ENCODE measurements at regions not wholly inside any gene's neighbourhood (a gene's known extent, or its start where the extent isn't known, plus 50 kb on each side); places are given as distances from the start of the nearest gene placed in this dataset.

DNA sequence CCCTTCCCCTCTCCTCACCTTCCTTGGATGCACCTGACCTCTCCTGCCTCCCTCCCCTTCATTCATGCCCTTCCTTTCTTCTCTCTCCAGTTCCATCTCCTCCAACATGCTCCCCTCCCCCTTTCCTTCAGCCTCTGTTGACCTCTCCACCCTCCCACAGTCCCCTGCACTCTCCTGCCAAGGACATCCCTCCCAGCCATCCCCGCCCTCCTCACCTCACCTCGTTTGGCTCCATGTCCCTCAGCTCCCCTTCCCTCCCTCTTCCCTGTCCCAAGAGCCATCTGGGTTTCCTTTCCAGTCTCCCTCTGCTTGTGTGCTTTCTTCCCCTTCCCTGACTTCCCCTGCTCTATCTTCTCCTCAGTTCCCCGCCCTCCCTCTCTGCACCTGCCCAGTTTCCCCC is 819.7 kb downstream of the KCNJ18 start:
- ChIA-PET CTCF (no interaction called here), POLR2A (no interaction called here)
- DNase-seq (ENCODE audit: extremely low spot score): no peak
- no peak for TF ChIP-seq TARDBP (IDR thresholded peaks at IDR 0.05)
- TF ChIP-seq BHLHE40 (IDR thresholded peaks at IDR 0.05; ENCODE audit: borderline replicate concordance): no peak
- TF ChIP-seq, protein P1, sequence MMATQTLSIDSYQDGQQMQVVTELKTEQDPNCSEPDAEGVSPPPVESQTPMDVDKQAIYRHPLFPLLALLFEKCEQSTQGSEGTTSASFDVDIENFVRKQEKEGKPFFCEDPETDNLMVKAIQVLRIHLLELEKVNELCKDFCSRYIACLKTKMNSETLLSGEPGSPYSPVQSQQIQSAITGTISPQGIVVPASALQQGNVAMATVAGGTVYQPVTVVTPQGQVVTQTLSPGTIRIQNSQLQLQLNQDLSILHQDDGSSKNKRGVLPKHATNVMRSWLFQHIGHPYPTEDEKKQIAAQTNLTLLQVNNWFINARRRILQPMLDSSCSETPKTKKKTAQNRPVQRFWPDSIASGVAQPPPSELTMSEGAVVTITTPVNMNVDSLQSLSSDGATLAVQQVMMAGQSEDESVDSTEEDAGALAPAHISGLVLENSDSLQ (IDR thresholded peaks at IDR 0.05): no peak
- TF ChIP-seq FOXM1 (IDR thresholded peaks at IDR 0.05; ENCODE audit: borderline replicate concordance): no peak
- TF ChIP-seq ZNF384 (IDR thresholded peaks at IDR 0.05): no peak
- TF ChIP-seq LEF1 (IDR thresholded peaks at IDR 0.05; ENCODE audit: borderline replicate concordance): no peak
- no peak for TF ChIP-seq FOXA1 (IDR thresholded peaks at IDR 0.05)
- TF ChIP-seq SUZ12 (IDR thresholded peaks at IDR 0.05): no peak
- no peak for TF ChIP-seq HDGF (IDR thresholded peaks at IDR 0.05; ENCODE audit: borderline replicate concordance)
- no peak for TF ChIP-seq FOXK2 (IDR thresholded peaks at IDR 0.05)

DNA sequence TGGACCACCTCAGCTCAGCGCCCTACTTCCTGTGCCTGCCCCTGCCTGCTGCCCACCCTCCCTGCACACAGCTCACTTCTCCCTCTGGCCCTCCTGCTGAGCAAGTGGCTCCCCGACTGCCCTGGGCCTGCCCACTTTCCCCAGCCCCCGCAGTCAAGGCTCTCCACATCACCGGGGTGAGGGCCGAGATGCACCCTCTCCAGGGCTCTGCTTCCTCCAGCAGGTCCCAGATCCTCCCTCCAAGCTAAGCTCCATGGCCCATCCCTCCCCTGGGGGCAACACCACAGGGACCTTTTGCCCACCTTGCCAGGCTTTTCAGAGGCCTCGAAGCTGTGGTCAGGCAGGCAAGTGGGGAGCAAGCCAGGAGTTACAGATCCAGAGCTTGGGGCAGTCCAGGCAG is 820.2 kb downstream of the KCNJ18 start:
- ChIA-PET CTCF (interaction anchor here (0.7 kb wide), 1 partner anchor 10 kb away, joined by 3 read pairs; no protein-coding TSS in a partner anchor), POLR2A (no interaction called here)

DNA sequence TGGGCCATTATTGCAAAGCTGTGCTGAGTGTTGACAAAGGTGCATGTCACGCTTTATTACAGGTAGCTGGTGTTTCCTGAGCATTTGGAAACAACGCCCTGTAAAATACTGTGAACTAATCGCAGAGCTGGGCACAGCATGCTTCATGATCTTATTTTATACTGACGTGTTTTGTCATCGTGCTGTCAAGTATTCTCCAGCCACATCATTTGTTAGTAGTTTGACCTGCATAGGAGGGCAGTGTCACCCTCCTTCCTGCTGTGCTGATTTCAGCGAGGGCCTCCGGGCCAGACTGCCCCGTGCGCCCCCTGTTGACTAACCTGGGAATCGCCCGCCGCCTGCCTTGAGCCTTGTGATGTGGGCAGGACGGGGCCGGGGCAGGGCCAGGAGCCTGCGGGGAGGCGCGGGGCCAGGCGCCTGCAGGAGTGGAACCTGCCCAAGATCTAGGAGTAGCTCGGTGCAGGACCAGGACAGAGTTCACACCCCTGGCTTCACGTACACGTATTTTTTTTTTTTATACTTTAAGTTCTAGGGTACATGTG is 820.7 kb downstream of the KCNJ18 start:
- DNase-seq (ENCODE audit: extremely low spot score): peak; percentile 5
- TF ChIP-seq ARNT (IDR thresholded peaks at IDR 0.05): no peak
- no peak for TF ChIP-seq FOXA1 (IDR thresholded peaks at IDR 0.05)
- no peak for TF ChIP-seq L3MBTL2 (conservative IDR thresholded peaks at IDR 0.05)
- TF ChIP-seq HDGF (IDR thresholded peaks at IDR 0.05; ENCODE audit: borderline replicate concordance): no peak
- TF ChIP-seq SUZ12 (IDR thresholded peaks at IDR 0.05): no peak
- TF ChIP-seq ZNF384 (IDR thresholded peaks at IDR 0.05): no peak
- no peak for TF ChIP-seq FOXM1 (IDR thresholded peaks at IDR 0.05; ENCODE audit: borderline replicate concordance)
- TF ChIP-seq SP1 (IDR thresholded peaks at IDR 0.05): no peak
- POLR2A ChIA-PET: no interaction called here
- CTCF ChIA-PET: interaction anchor here (0.7 kb wide), 1 partner anchor 9 kb away, joined by 3 read pairs; no protein-coding TSS in a partner anchor

More for the DNA sequence above, 820.2 kb downstream of the KCNJ18 start:
- TF ChIP-seq FOXK2 (IDR thresholded peaks at IDR 0.05): no peak
- no peak for TF ChIP-seq FOXA1 (IDR thresholded peaks at IDR 0.05)
- no peak for TF ChIP-seq HDGF (IDR thresholded peaks at IDR 0.05; ENCODE audit: borderline replicate concordance)
- no peak for TF ChIP-seq CTBP1 (IDR thresholded peaks at IDR 0.05; ENCODE audit: borderline replicate concordance)
- DNase-seq (ENCODE audit: extremely low spot score): no peak

DNA sequence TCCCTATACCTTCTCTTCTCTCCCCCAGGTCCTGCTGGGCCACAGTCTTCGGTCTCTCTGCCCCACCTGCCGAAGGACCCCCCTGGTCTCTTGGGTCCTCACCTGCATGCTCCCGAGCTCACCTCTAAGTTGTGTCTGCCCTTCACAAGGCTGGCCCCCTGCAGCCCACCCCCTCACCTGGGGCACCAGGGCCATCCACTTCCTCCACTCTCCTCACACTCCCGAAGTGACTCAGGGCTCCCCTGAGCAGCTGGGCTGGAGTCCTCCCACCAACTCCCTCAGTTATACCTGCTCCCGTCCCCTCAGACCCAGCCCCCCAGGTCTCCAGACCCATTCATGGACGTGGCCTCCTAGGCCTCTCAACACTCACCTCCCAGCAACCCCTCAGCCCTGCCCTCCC is 822.0 kb downstream of the KCNJ18 start:
- POLR2A ChIA-PET: no interaction called here

DNA sequence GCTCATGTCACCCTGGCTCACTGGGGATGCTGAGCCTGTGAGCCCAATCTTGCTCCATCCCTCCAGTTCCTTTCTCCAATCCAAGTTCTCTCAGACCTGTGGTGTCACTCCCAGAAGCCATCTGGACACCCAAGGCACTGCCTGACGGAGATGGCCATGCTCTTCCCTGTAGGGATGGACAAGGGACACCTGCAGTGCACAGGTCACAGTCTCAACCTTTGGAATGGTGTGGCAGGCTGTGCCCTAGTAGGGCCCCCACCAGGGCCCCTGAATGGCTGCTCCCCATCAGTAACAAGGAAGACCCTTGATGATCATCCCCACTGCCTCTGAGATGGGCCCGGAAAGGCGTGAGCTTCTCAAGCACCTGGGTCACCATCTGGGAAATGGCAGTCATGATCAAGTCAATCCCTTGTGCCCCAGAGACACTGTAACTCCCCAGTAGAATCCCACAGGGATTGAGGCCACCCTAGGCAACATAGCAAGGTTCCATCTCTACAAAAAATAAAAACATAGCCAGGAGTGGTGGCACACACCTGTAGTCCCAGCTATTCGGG is 822.5 kb downstream of the KCNJ18 start:
- CTCF ChIA-PET: no interaction called here
- TF ChIP-seq SP1 (IDR thresholded peaks at IDR 0.05) (no peak), SUZ12 (IDR thresholded peaks at IDR 0.05) (no peak), ELF4 (IDR thresholded peaks at IDR 0.05) (no peak), LEF1 (IDR thresholded peaks at IDR 0.05; ENCODE audit: borderline replicate concordance) (no peak), CTBP1 (IDR thresholded peaks at IDR 0.05; ENCODE audit: borderline replicate concordance) (no peak), TARDBP (IDR thresholded peaks at IDR 0.05) (no peak), FOXK2 (IDR thresholded peaks at IDR 0.05) (no peak), BHLHE40 (IDR thresholded peaks at IDR 0.05; ENCODE audit: borderline replicate concordance) (no peak), NFRKB (IDR thresholded peaks at IDR 0.05) (no peak), FOXA1 (IDR thresholded peaks at IDR 0.05) (no peak), HDGF (IDR thresholded peaks at IDR 0.05; ENCODE audit: borderline replicate concordance) (no peak), ARNT (IDR thresholded peaks at IDR 0.05) (no peak), FOXM1 (IDR thresholded peaks at IDR 0.05; ENCODE audit: borderline replicate concordance) (no peak), ZNF384 (IDR thresholded peaks at IDR 0.05) (no peak), L3MBTL2 (conservative IDR thresholded peaks at IDR 0.05) (no peak)
- TF ChIP-seq, protein P1 (IDR thresholded peaks at IDR 0.05): no peak
- POLR2A ChIA-PET: no interaction called here
- no peak for DNase-seq (ENCODE audit: extremely low spot score)

More for the DNA sequence above, 822.0 kb downstream of the KCNJ18 start:
- CTCF ChIA-PET: no interaction called here
- no peak for TF ChIP-seq ZNF384 (IDR thresholded peaks at IDR 0.05)
- TF ChIP-seq ELF4 (IDR thresholded peaks at IDR 0.05): no peak
- no peak for TF ChIP-seq TARDBP (IDR thresholded peaks at IDR 0.05)
- no peak for TF ChIP-seq NFRKB (IDR thresholded peaks at IDR 0.05)
- TF ChIP-seq FOXK2 (IDR thresholded peaks at IDR 0.05): no peak
- TF ChIP-seq, protein P1 (IDR thresholded peaks at IDR 0.05): no peak
- no peak for DNase-seq (ENCODE audit: extremely low spot score)

DNA sequence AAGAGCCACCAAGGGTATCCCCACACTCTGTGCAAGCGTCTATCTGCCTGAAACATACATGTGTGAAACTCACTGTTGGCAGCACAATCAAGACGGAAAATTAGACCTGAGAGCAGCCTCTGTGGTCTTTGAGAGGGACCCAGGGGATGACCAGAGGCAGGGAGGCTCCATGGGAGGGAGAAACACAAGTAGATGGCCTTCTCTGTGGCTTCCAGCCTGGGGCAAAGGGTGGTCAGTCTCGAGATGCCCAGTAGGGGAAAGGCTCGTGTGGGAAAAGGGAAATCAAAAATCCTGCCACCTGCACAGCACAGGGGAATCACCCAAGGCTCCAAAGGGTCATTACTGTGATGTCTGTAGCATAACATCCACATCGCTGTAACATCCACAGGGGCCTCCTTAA is 823.3 kb downstream of the KCNJ18 start:
- ChIA-PET POLR2A (no interaction called here), CTCF (no interaction called here)
- no peak for DNase-seq (ENCODE audit: extremely low spot score)
- TF ChIP-seq LEF1 (IDR thresholded peaks at IDR 0.05; ENCODE audit: borderline replicate concordance) (no peak), L3MBTL2 (conservative IDR thresholded peaks at IDR 0.05) (no peak), FOXM1 (IDR thresholded peaks at IDR 0.05; ENCODE audit: borderline replicate concordance) (no peak), SUZ12 (IDR thresholded peaks at IDR 0.05) (no peak), FOXK2 (IDR thresholded peaks at IDR 0.05) (no peak), BHLHE40 (IDR thresholded peaks at IDR 0.05; ENCODE audit: borderline replicate concordance) (no peak), ELF4 (IDR thresholded peaks at IDR 0.05) (no peak), TARDBP (IDR thresholded peaks at IDR 0.05) (no peak)
- TF ChIP-seq, protein P1 (IDR thresholded peaks at IDR 0.05): no peak

All from HEK293T (cell line).